GM12892 (cell line): ENCODE measurements at regions not wholly inside any gene's neighbourhood (a gene's known extent, or its start where the extent isn't known, plus 50 kb on each side); places are given as distances from the start of the nearest gene placed in this dataset.

Experiments
- DNase-seq: peaks from one replicate; pipeline ENCODE4 v3.0.0; 2011; ENCODE audit not compliant: insufficient read length
- FAIRE-seq: peaks from 2 replicates; lab custom pipeline; 2011; peaks lifted over from hg19 to GRCh38; lab: Jason Lieb, UNC
- POLR2A ChIP-seq: IDR thresholded peaks from 2 replicates; pipeline ENCODE4 v1.6.1; 2011; ENCODE audit warnings: low read depth, low read length, control low read depth
- POLR2AphosphoS5 ChIP-seq: IDR thresholded peaks from 2 replicates; pipeline ENCODE4 v1.6.1; 2011; ENCODE audit warnings: low read depth, low read length, control low read depth
- TAF1 ChIP-seq: IDR thresholded peaks from 2 replicates; pipeline ENCODE4 v1.6.1; 2011; ENCODE audit warnings: low read depth, mild to moderate bottlenecking, control low read depth, low read length, borderline replicate concordance

DNA sequence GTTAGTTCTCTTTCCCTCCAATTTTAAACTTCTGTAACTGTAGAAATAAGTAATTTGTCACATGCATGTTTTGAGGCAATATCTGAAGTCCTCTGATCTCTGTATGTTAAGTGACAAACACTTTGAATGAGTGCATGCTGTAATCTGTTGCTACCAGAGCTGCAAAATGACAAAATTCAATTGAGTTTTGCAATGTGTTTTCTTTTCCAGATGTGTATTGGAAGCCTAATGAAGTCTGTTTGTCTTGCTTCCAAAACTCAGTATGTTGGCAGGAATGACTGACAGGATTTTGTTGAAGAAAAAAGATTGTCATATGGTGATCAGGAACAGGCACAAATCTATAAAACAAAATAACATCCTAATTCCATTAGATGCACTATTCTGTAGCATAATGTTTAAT is 561.6 kb upstream of the CDH8 start:
- DNase-seq: no peak
- no peak for FAIRE-seq
- TF ChIP-seq POLR2A (no peak), POLR2AphosphoS5 (no peak), TAF1 (no peak)

DNA sequence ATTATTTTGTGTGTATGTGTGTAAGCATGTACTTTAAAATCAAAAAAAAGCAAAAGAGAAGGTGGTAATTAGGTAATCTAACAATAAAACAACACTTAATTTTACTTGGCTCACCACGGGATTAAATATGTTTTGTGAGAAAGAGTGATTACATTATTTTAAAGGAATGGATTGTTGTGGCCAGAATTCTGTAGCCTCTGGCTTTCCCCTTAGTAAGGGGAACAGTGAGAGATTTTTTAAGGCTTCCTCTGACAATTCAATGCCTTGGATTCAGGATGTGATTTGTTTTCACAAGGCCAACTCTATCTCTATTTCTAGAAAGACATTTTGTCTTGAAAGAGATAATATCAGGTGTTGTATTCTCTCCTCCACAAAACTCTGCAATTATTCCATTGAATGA is 560.3 kb upstream of the CDH8 start:
- DNase-seq (no peak), FAIRE-seq (no peak)
- no peak for TF ChIP-seq POLR2AphosphoS5
- TF ChIP-seq POLR2A: no peak
- no peak for TF ChIP-seq TAF1

DNA sequence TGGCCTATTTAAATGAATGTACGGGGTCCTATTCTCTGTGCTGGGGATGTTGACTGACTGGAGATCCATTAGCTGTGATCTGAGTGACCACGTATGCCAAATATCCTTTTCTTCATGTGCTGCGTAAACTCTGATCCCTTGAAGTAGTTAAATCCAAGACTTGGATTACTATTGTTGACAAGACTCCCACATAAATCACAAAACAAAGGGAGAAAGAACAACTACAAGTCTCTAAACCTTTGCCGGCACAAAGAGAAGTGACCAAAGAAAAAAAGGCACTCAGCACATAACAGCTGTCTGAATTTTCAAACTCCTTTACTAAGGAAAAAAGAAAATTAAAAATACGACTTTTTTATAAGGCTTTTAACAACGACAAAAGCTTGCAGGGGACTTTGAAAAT is 559.9 kb upstream of the CDH8 start:
- FAIRE-seq (no peak), DNase-seq (no peak)
- TF ChIP-seq POLR2A: no peak
- TF ChIP-seq TAF1: no peak
- TF ChIP-seq POLR2AphosphoS5: no peak

DNA sequence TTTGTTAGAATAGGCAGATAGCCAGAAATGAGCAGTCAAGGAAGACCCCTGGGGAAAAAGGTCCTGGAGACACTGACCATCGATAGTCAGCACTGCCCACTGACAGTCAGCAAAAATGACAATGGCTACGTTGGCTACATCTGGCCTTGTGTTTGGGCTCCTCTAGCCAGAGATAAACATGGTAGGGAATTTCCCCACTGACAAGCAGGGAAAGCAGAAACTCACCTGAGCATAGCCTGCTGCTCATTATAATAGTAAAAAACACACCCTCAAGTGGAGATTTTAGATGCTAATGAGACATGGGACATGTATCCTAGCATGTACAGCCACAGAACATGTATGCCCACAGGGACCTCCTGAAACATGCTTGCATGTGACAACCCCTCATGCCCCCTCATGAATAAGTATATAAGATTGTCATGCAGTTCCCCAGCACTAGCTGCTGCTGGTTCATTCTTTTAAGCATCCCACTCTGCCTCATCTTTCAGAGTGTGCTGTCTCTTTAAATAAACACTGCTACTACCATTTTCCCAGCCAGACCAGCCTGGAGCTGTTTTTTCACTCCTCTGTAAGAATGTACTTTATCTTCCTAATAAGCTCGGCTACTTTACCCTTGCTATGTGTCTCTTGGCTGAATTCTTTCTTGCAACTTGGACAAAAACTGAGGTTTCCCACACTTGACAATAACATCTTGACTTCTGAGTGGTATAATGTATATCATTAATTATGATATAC is 550.1 kb upstream of the CDH8 start:
- TF ChIP-seq POLR2A (no peak), POLR2AphosphoS5 (no peak), TAF1 (no peak)
- DNase-seq (no peak), FAIRE-seq (no peak)

DNA sequence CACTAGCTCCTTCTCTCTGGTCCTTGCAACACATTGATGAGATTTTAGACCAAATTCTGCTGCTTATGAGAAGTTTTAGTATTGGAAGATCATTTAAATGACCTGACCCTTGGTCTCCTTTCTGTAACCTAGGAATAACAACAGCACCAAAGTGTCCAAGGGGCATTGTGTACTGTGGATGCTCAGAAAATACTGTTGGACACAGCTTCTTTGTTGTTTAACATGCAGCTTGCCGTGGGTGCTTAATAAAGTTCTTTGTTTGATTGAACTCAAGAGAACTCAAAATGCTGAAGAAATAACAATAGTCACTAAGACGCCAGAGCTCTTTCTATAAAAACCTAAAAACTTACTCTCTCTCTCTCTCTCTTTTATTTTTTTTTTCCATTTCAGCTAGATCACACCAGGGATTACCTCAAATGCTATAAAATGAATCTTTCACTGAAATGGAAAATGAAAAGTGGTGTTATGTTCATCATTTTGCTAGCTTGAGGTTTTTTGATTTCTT is 548.9 kb upstream of the CDH8 start:
- FAIRE-seq: no peak

DNA sequence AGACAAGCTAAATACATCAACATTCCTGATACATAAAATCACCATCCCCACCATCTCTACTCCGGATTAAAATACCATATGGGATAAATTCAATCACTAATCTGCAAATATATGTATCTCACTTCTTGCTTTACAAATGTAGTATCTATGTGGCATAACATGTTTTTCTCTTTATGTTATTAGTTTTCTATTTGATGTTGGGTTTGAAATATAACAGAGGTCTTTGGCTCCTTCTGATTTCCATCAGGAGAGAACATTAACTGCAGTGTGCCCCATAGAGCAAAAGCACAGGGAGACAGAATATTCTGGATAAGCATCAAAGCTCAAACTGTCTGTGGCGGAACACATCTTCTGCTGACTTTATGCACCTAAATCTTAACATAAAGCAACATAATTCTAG is 547.2 kb upstream of the CDH8 start:
- TF ChIP-seq POLR2AphosphoS5 (no peak), POLR2A (no peak), TAF1 (no peak)
- no peak for FAIRE-seq
- DNase-seq: no peak

More for the DNA sequence above, 548.9 kb upstream of the CDH8 start:
- TF ChIP-seq POLR2A (no peak), POLR2AphosphoS5 (no peak), TAF1 (no peak)
- DNase-seq: no peak

DNA sequence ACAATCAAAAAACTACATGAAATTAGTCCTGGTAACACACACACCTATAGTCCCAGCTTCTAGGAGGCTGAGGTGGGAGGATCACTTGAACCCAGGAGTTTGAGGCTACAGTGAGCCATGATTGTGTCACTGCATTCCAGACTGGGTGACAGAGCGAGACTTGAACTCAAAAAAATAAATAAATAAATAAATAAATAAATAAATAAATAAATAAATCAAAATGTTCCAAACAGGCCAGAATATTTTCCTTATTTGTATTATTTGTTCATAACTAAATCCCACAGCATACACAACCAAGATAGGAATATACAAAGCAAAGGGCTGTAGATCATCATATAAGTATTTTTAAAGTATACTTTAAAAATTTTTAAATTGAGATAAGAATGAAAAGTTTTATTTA is 537.2 kb upstream of the CDH8 start:
- DNase-seq (no peak), FAIRE-seq (no peak)
- TF ChIP-seq POLR2A (no peak), POLR2AphosphoS5 (no peak), TAF1 (no peak)

DNA sequence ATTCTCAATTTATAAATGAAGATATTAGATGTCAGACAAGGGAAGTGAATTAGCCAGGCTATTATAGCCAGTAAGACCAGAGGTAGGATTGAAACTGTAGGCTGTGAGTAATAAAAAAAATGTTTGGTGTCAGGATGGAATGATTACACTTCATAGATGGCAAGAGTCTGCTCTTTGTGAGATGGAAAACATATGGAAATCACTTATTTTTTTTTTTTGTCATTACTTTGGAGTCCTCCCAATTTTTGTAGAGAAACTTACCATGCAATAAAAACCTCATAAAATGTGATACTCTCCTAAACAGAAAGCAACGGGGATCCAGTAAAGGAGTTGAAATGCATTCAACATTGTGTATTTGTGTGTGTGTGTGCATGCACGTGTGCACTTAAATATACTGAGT is 532.7 kb upstream of the CDH8 start:
- TF ChIP-seq POLR2AphosphoS5 (no peak), POLR2A (no peak), TAF1 (no peak)
- FAIRE-seq (no peak), DNase-seq (no peak)

DNA sequence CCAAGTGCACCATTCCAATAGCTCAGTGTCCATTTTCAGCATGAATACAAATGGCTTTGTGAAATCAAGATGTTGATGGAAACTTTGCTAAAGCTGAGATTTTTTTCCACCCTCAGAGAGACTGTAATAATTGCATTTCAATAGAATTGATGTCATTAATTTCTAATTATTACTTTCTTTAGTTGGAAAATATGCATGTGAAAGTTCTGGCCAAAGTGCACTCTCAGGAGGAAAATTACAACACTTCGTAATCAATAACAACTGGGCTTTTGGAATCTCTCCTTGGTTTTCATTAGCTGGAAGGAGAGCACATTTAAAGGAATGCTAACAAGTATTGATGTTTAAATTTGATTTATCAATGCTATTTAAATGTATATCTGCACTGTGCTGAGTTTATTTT is 529.5 kb upstream of the CDH8 start:
- no peak for TF ChIP-seq POLR2A
- no peak for TF ChIP-seq POLR2AphosphoS5
- TF ChIP-seq TAF1: no peak
- FAIRE-seq (no peak), DNase-seq (no peak)

DNA sequence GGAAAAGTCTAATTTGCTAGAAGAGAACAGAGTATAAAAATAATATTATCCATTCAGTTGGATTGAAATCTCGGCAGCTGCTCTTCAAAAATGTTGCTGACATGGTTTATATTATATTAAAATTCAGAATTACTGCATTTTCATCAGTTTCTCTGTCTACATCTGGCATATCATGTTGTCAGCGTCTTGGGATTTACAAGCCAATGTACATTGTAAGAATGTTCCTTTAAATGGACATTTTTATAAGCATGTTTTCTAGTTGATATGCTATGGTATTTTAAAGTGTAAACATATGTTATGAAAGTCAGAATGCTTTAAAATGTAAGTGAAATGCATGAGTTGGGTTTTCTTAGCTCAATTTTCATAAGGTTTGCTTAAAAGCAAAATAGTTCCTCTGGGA is 528.1 kb upstream of the CDH8 start:
- TF ChIP-seq POLR2A (no peak), TAF1 (no peak), POLR2AphosphoS5 (no peak)
- no peak for FAIRE-seq

DNA sequence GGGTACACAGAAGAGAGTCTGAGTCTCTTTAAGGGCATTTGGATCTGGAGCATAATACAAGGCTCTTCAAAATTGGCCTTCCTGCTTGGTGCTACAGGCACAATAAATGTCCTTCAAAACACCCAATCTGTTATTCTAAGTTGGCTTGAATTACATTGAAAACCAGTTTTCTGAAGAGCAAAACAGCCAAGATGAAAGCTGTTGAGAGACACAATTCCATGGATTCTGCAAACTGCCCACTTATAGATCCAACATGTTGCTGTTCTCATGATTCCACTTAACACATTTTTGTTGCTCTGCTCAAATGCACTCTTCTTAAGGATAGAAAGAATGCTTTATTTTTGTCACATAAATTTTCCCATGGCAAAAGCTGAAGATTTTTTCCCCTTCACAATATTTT is 525.9 kb upstream of the CDH8 start:
- DNase-seq (no peak), FAIRE-seq (no peak)
- TF ChIP-seq POLR2A (no peak), TAF1 (no peak)

More for the DNA sequence above, 528.1 kb upstream of the CDH8 start:
- no peak for DNase-seq

DNA sequence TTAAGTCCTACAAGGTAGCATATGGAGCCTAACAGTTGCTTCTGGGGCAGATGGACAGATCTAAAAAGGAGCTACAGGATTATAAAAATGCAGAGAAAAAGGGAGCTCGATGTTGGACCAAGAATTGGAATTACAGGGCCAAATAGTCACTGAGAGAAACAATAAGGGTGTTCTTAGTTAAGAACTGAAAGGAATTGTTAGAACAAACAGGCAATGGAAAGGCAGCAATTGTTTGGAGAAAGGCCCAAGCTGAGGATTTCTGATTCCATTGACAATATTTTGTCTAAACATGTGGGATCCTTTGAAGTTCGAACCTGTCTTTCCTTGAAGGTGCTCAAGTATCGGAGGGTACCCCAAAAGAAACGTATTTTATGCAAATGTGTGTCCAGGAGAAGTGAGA is 513.6 kb upstream of the CDH8 start:
- FAIRE-seq (no peak), DNase-seq (no peak)
- TF ChIP-seq POLR2AphosphoS5 (no peak), POLR2A (no peak), TAF1 (no peak)
